Liver (tissue), 7 donors: ENCODE measurements at regions not wholly inside any gene's neighbourhood (a gene's known extent, or its start where the extent isn't known, plus 50 kb on each side); places are given as distances from the start of the nearest gene placed in this dataset.

Experiments
- DNase-seq: peaks from one replicate; pipeline ENCODE4 v3.0.0-alpha.2; 2017; ENCODE audit warnings: low spot score
- H3K27ac ChIP-seq, 2 donors: one replicate each; pipeline ENCODE4 v1.7.0; 2013; ENCODE audit warnings: inconsistent platforms in 2 of 2, low read length in 2 of 2, control low read depth in 1 of 2, low read depth in 1 of 2, mild to moderate bottlenecking in 1 of 2
- H3K27me3 ChIP-seq, 4 donors: one replicate each; pipeline versions ENCODE4 v1.6.1 to v1.7.0; 2013; ENCODE audit warnings: low read length in 3 of 4, inconsistent platforms in 1 of 4, mild to moderate bottlenecking in 1 of 4, moderate library complexity in 1 of 4; ENCODE audit not compliant: control insufficient read depth in 4 of 4, insufficient read depth in 4 of 4
- H3K36me3 ChIP-seq, 4 donors: one replicate each; pipeline versions ENCODE4 v1.6.1 to v1.7.0; 2013; ENCODE audit warnings: low read length in 3 of 4, mild to moderate bottlenecking in 3 of 4, low read depth in 1 of 4, moderate library complexity in 1 of 4; ENCODE audit not compliant: control insufficient read depth in 4 of 4, insufficient read depth in 3 of 4
- H3K4me1 ChIP-seq, 4 donors: one replicate each; pipeline versions ENCODE4 v1.6.1 to v1.7.0; 2013; ENCODE audit warnings: low read length in 3 of 4, mild to moderate bottlenecking in 3 of 4, moderate library complexity in 1 of 4; ENCODE audit not compliant: control insufficient read depth in 4 of 4, insufficient read depth in 4 of 4
- H3K4me3 ChIP-seq, 3 donors: one replicate each; pipeline versions ENCODE4 v1.6.1 to v1.7.0; 2013; ENCODE audit warnings: low read length in 3 of 3, control low read depth in 1 of 3, low read depth in 1 of 3, mild to moderate bottlenecking in 1 of 3
- H3K9ac ChIP-seq, 2 donors: one replicate each; pipeline ENCODE4 v1.7.0; 2013; ENCODE audit warnings: low read length in 2 of 2, mild to moderate bottlenecking in 2 of 2, moderate library complexity in 2 of 2, control low read depth in 1 of 2, low read depth in 1 of 2
- H3K9me3 ChIP-seq, 4 donors: one replicate each; pipeline versions ENCODE4 v1.6.1 to v1.7.0; 2013; ENCODE audit warnings: low read length in 3 of 4; ENCODE audit not compliant: control insufficient read depth in 4 of 4
- ATF3 ChIP-seq: IDR thresholded peaks from 2 replicates; pipeline ENCODE4 v1.6.1; 2016; ENCODE audit warnings: antibody characterized with exemption
- CTCF ChIP-seq: fragments of 150-350 bp; IDR thresholded peaks from 2 replicates; pipeline ENCODE4 v1.5.1; 2017; ENCODE audit warnings: improper control_type of control experiment, low read depth, low read length; ENCODE audit not compliant: missing input control
- EGR1 ChIP-seq, 2 donors: IDR thresholded peaks; 2 replicates each; pipeline ENCODE4 v1.6.1; 2016 to 2018; ENCODE audit warnings: antibody characterized with exemption in 2 of 2, low read depth in 2 of 2
- FOXA1 ChIP-seq: IDR thresholded peaks from 2 replicates; pipeline ENCODE4 v1.6.1; 2016; ENCODE audit warnings: antibody characterized with exemption
- FOXA2 ChIP-seq: IDR thresholded peaks from 2 replicates; pipeline ENCODE4 v1.6.1; 2016; ENCODE audit warnings: antibody characterized with exemption
- GABPA ChIP-seq, 2 donors: IDR thresholded peaks in 1 of 2; conservative IDR thresholded peaks in 1 of 2; 2 replicates each; pipeline ENCODE4 v1.6.1; 2016; ENCODE audit warnings: antibody characterized with exemption in 2 of 2, mild to moderate bottlenecking in 1 of 2, moderate library complexity in 1 of 2
- HNF4A ChIP-seq, 2 donors: conservative IDR thresholded peaks; 2 replicates each; pipeline ENCODE4 v1.6.1; 2016; ENCODE audit warnings: antibody characterized with exemption in 2 of 2, mild to moderate bottlenecking in 2 of 2
- HNF4G ChIP-seq: IDR thresholded peaks from 2 replicates; pipeline ENCODE4 v1.6.1; 2016; ENCODE audit warnings: antibody characterized with exemption
- JUND ChIP-seq, 2 donors: IDR thresholded peaks; 2 replicates each; pipeline ENCODE4 v1.6.1; 2016; ENCODE audit warnings: antibody characterized with exemption in 2 of 2
- NR2F2 ChIP-seq: IDR thresholded peaks from 2 replicates; pipeline ENCODE4 v1.6.1; 2016; ENCODE audit warnings: antibody characterized with exemption
- RAD21 ChIP-seq, 2 donors: IDR thresholded peaks; 2 replicates each; pipeline ENCODE4 v1.6.1; 2016; ENCODE audit warnings: antibody characterized with exemption in 2 of 2, mild to moderate bottlenecking in 2 of 2
- REST ChIP-seq: IDR thresholded peaks from 2 replicates; pipeline ENCODE4 v1.6.1; 2016; ENCODE audit warnings: antibody characterized with exemption, mild to moderate bottlenecking
- RXRA ChIP-seq, 2 donors: IDR thresholded peaks; 2 replicates each; pipeline ENCODE4 v1.6.1; 2017 to 2018; ENCODE audit warnings: antibody characterized with exemption in 2 of 2, mild to moderate bottlenecking in 1 of 2
- SP1 ChIP-seq: IDR thresholded peaks from 2 replicates; pipeline ENCODE4 v1.6.1; 2018; ENCODE audit warnings: antibody characterized with exemption, mild to moderate bottlenecking
- TAF1 ChIP-seq: conservative IDR thresholded peaks from 2 replicates; pipeline ENCODE4 v1.6.1; 2016; ENCODE audit warnings: antibody characterized with exemption, mild to moderate bottlenecking
- YY1 ChIP-seq: IDR thresholded peaks from 2 replicates; pipeline ENCODE4 v1.6.1; 2016; ENCODE audit warnings: antibody characterized with exemption, mild to moderate bottlenecking
- ZBTB33 ChIP-seq: IDR thresholded peaks from 2 replicates; pipeline ENCODE4 v1.6.1; 2016; ENCODE audit warnings: antibody characterized with exemption
- TF ChIP-seq, protein P1 (sequence below): IDR thresholded peaks from 2 replicates; pipeline ENCODE4 v1.6.1; 2016; ENCODE audit warnings: antibody characterized with exemption
- donor health status: healthy.
- donor health status: healthy.
- donor health status: healthy.
- donor health status: healthy.

GRCh38 chr15:88975891-88976290 lies 62.7 kb upstream of the MFGE8 start:
- Histone ChIP-seq H3K36me3 (no peaks in the 10 kb centered on the region), H3K27ac (no peak overlapping the region), H3K9ac (no peak overlapping the region), H3K4me3 (no peak overlapping the region), H3K9me3 (peaks cover 0 to 2% (median 0%) of the 10 kb centered on the region in 4 donors), H3K27me3 (no peaks in the 10 kb centered on the region), H3K4me1 (no peaks in the 10 kb centered on the region)
- no peak for DNase-seq
- TF ChIP-seq TAF1 (no peak), YY1 (no peak), NR2F2 (no peak), FOXA2 (no peak), ATF3 (no peak), REST (no peak), JUND (IDR thresholded peaks at IDR 0.05) (no peak), RAD21 (IDR thresholded peaks at IDR 0.05) (no peak), RXRA (IDR thresholded peaks at IDR 0.05) (no peak), GABPA (IDR thresholded peaks at IDR 0.05 in 1 of 2, conservative IDR thresholded peaks at IDR 0.05 in 1 of 2) (no peak), HNF4A (conservative IDR thresholded peaks at IDR 0.05) (no peak), SP1 (no peak), FOXA1 (no peak), CTCF (no peak), EGR1 (IDR thresholded peaks at IDR 0.05; ENCODE audit: low read depth in 2 of 2) (no peak), HNF4G (no peak), ZBTB33 (no peak)
- TF ChIP-seq, protein P1, sequence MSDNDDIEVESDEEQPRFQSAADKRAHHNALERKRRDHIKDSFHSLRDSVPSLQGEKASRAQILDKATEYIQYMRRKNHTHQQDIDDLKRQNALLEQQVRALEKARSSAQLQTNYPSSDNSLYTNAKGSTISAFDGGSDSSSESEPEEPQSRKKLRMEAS, result no peak
